GM23248 (cell line): ENCODE measurements at regions not wholly inside any gene's neighbourhood (a gene's known extent, or its start where the extent isn't known, plus 50 kb on each side); places are given as distances from the start of the nearest gene placed in this dataset.

Experiments used
- DNase-seq: peaks from one replicate; pipeline ENCODE4 v3.0.0-alpha.2; 2015
- H2AFZ ChIP-seq: fragments of 200-600 bp; sonication (generic); 2 replicates; pipeline ENCODE4 v1.6.1; 2016; ENCODE audit warnings: antibody characterized with exemption
- H3F3A ChIP-seq: fragments of 200-600 bp; sonication (generic); 2 replicates; pipeline ENCODE4 v1.6.1; 2016; ENCODE audit warnings: mild to moderate bottlenecking, antibody characterized with exemption, mixed run types; ENCODE audit not compliant: insufficient read depth
- H3K27ac ChIP-seq: fragments of 200-600 bp; sonication (generic); 2 replicates; pipeline ENCODE4 v1.5.1; 2016; ENCODE audit warnings: mild to moderate bottlenecking
- H3K27me3 ChIP-seq: fragments of 200-600 bp; sonication (generic); replicated peaks from 2 replicates; pipeline ENCODE4 v1.6.1; 2016; ENCODE audit warnings: mild to moderate bottlenecking; ENCODE audit not compliant: insufficient read depth
- H3K36me3 ChIP-seq: fragments of 200-600 bp; sonication (generic); 2 replicates; pipeline ENCODE4 v1.6.1; 2016; ENCODE audit warnings: low read depth, mild to moderate bottlenecking
- H3K4me1 ChIP-seq: fragments of 200-600 bp; sonication (generic); 2 replicates; pipeline ENCODE4 v1.6.1; 2016; ENCODE audit warnings: mild to moderate bottlenecking; ENCODE audit not compliant: insufficient read depth
- H3K4me2 ChIP-seq: fragments of 200-600 bp; sonication (generic); one replicate; pipeline ENCODE4 v1.6.1; 2016; ENCODE audit warnings: mild to moderate bottlenecking; ENCODE audit not compliant: unreplicated experiment
- H3K4me3 ChIP-seq: fragments of 200-600 bp; sonication (generic); 2 replicates; pipeline ENCODE4 v1.5.1; 2016; ENCODE audit warnings: mild to moderate bottlenecking
- H3K79me2 ChIP-seq: fragments of 200-600 bp; sonication (generic); 2 replicates; pipeline ENCODE4 v1.6.1; 2016; ENCODE audit warnings: mild to moderate bottlenecking; ENCODE audit not compliant: insufficient read depth
- H3K9ac ChIP-seq: fragments of 200-600 bp; sonication (generic); 2 replicates; pipeline ENCODE4 v1.6.1; 2016; ENCODE audit warnings: mild to moderate bottlenecking
- H3K9me2 ChIP-seq: fragments of 200-600 bp; sonication (generic); 2 replicates; pipeline ENCODE4 v1.6.1; 2016; ENCODE audit warnings: mixed run types, mild to moderate bottlenecking, moderate library complexity; ENCODE audit not compliant: insufficient read depth
- H3K9me3 ChIP-seq: fragments of 200-600 bp; sonication (generic); one replicate; pipeline ENCODE4 v1.6.1; 2017; ENCODE audit warnings: low read depth
- H4K20me1 ChIP-seq: fragments of 200-600 bp; sonication (generic); 2 replicates; pipeline ENCODE4 v1.6.0; 2016; ENCODE audit not compliant: insufficient read depth
- EZH2 ChIP-seq: fragments of 200-600 bp; sonication (generic); IDR thresholded peaks from 2 replicates; pipeline ENCODE4 v1.6.1; 2018; ENCODE audit warnings: antibody characterized with exemption, mild to moderate bottlenecking; ENCODE audit not compliant: insufficient read depth, poor library complexity, severe bottlenecking
- EZH2phosphoT487 ChIP-seq: fragments of 200-600 bp; sonication (generic); IDR thresholded peaks from 2 replicates; pipeline ENCODE4 v1.6.1; 2018; ENCODE audit warnings: antibody characterized with exemption, moderate library complexity, mild to moderate bottlenecking, low read depth; ENCODE audit not compliant: insufficient read depth
- WGBS, 2 experiments: methylation state at CpG; one replicate each; pipeline ENCODE4 v1.1.6; 2015 to 2017; ENCODE audit warnings: low lambda C conversion rate in 2 of 2, low coverage in 1 of 2; ENCODE audit errors: missing lambda C conversion rate in 2 of 2; 5-methylcytosine and 5-hydroxymethylcytosine counted together
- in situ Hi-C: fragments of 300-500 bp; cut with MboI; formaldehyde crosslinking; loops from 2 replicates; pipeline ENCODE4 v1.15.0; 2020

DNA sequence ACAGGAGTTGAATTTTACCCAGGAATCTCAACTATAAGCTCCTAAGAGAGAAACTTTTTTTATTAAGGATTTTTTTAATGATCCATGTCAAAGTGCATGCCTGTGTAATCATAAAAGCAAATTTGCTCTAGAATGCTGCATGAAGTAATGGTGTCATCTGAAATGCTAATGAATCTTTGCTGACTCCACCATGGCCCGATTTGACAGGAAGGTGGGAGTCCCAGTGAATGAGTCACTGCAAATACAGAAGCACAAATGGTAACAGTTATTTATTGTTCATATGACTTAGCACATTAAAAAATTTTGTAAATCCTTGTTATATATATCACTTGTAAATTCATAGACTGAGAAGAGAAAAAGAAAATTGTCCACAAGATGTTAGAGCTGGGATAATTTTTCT lies 341.3 kb downstream of the RASEF start:
- in situ Hi-C loops = no loop called here
- Histone ChIP-seq H3K27ac (no peak overlapping the region), H3K9ac (no peak overlapping the region), H3K27me3 (no peaks in the 10 kb centered on the region), H3K4me1 (no peaks in the 10 kb centered on the region), H3K4me2 (no peak overlapping the region), H3K9me2 (no peaks in the 10 kb centered on the region), H3F3A (no peaks in the 10 kb centered on the region), H2AFZ (no peak overlapping the region), H4K20me1 (no peaks in the 10 kb centered on the region), H3K4me3 (no peak overlapping the region), H3K9me3 (no peaks in the 10 kb centered on the region), H3K79me2 (no peaks in the 10 kb centered on the region), H3K36me3 (no peaks in the 10 kb centered on the region)
- DNase-seq = no peak
- WGBS, 2 experiments = 0% methylated on average over 1 of the region's 1 CpG
- TF ChIP-seq EZH2phosphoT487 = no peak
- TF ChIP-seq EZH2 = no peak

DNA sequence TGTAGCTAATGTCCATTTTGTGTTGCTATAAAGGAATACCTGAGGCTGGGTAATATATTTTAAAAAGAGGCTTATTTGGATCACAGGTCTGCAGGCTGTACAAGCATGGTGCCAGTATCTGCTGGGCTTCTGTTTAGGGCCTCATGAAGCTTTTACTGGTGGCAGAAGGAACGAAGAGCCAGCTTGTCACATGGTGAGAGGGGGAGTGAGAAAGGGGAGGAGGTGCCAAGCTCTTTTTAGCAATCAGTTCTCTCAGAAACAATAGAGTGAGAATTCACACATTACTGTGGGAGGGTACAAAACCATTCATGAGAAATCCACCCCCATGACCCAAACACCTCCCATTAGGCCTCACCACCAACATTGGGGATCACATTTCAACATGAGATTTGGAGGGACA lies 340.9 kb downstream of the RASEF start:
- Histone ChIP-seq H3K4me1 (no peaks in the 10 kb centered on the region), H4K20me1 (no peaks in the 10 kb centered on the region), H3F3A (no peaks in the 10 kb centered on the region), H3K4me2 (no peak overlapping the region), H3K36me3 (no peaks in the 10 kb centered on the region), H3K4me3 (no peak overlapping the region), H3K27ac (no peak overlapping the region), H3K9me3 (no peaks in the 10 kb centered on the region), H3K79me2 (no peaks in the 10 kb centered on the region), H3K9ac (no peak overlapping the region), H3K27me3 (no peaks in the 10 kb centered on the region), H3K9me2 (no peaks in the 10 kb centered on the region), H2AFZ (no peak overlapping the region)
- DNase-seq = no peak
- 7 to 13% methylated on average over 1 of the region's 1 CpG for WGBS, 2 experiments
- TF ChIP-seq EZH2phosphoT487 (no peak), EZH2 (no peak)
- in situ Hi-C loops = no loop called here

DNA sequence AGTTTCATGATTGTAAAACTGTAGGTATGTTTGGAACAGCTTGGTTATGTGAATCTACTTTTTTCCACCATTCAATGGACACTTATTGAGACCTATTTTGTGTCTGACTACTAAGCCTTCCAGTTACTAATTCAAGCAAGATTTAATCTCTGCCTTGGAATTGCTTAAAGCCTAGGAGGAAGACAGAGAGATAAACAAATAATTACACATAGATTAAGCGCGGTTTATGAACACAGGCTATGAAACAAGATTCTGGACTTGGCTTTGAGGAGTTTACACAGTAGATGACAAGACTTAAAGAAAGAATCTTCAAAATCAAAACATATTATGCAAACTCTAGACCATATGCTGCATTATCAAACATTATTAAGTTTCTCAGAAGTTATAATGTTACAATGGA lies 340.4 kb downstream of the RASEF start:
- Histone ChIP-seq H3K27me3 (no peaks in the 10 kb centered on the region), H3K4me2 (no peak overlapping the region), H3K9me2 (no peaks in the 10 kb centered on the region), H3K9me3 (no peaks in the 10 kb centered on the region), H4K20me1 (no peaks in the 10 kb centered on the region), H3K27ac (no peak overlapping the region), H2AFZ (no peak overlapping the region), H3K36me3 (no peaks in the 10 kb centered on the region), H3K79me2 (no peaks in the 10 kb centered on the region), H3K4me3 (no peak overlapping the region), H3F3A (no peaks in the 10 kb centered on the region), H3K9ac (no peak overlapping the region), H3K4me1 (no peaks in the 10 kb centered on the region)
- WGBS, 2 experiments = 47 to 53% methylated on average over 2 of the region's 2 CpGs
- in situ Hi-C loops = no loop called here
- TF ChIP-seq EZH2phosphoT487 (no peak), EZH2 (no peak)
- DNase-seq = no peak

GRCh38 chr9:82726424-82727276 lies 336.3 kb downstream of the RASEF start:
- H3K36me3 ChIP-seq = no peaks in the 10 kb centered on the region
- WGBS, 2 experiments = 15% methylated on average over 6 of the region's 6 CpGs
- H3K27me3 ChIP-seq = no peaks in the 10 kb centered on the region
- no peaks in the 10 kb centered on the region for H4K20me1 ChIP-seq
- DNase-seq = no peak
- in situ Hi-C loops = no loop called here
- H3K9me3 ChIP-seq = no peaks in the 10 kb centered on the region
- no peak overlapping the region for H3K27ac ChIP-seq
- no peak for TF ChIP-seq EZH2phosphoT487
- TF ChIP-seq EZH2 = no peak
- H2AFZ ChIP-seq = no peak overlapping the region
- no peaks in the 10 kb centered on the region for H3K9me2 ChIP-seq
- H3K79me2 ChIP-seq = no peaks in the 10 kb centered on the region
- H3K4me2 ChIP-seq = no peak overlapping the region
- H3K9ac ChIP-seq = no peak overlapping the region
- H3F3A ChIP-seq = no peaks in the 10 kb centered on the region
- H3K4me1 ChIP-seq = no peaks in the 10 kb centered on the region
- no peak overlapping the region for H3K4me3 ChIP-seq

DNA sequence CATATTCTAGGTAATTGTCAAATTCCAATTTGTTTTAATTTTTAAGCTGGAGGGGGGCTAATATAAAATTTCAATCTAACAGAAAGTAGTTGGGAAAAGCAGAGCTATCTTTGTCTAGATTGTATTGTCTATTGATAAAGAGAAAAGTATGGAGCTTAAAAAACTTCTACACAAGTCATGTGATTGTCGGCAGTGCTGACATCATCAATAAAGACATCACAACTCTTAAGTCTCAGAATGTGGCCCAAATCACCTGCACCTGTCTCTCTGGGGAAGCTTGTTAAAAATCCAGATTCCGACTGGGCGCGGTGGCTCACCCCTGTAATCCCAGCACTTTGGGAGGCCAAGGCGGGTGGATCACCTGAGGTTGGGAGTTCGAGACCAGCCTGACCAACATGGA lies 333.8 kb downstream of the RASEF start:
- no peaks in the 10 kb centered on the region for H3K4me1 ChIP-seq
- in situ Hi-C loops = no loop called here
- no peak overlapping the region for H2AFZ ChIP-seq
- 56 to 63% methylated on average over 6 of the region's 6 CpGs for WGBS, 2 experiments
- no peaks in the 10 kb centered on the region for H3K9me2 ChIP-seq
- no peaks in the 10 kb centered on the region for H3F3A ChIP-seq
- no peak overlapping the region for H3K9ac ChIP-seq
- no peak overlapping the region for H3K27ac ChIP-seq
- H4K20me1 ChIP-seq = no peaks in the 10 kb centered on the region
- no peaks in the 10 kb centered on the region for H3K9me3 ChIP-seq
- H3K27me3 ChIP-seq = no peaks in the 10 kb centered on the region
- no peak overlapping the region for H3K4me2 ChIP-seq
- TF ChIP-seq EZH2 (no peak), EZH2phosphoT487 (no peak)
- no peaks in the 10 kb centered on the region for H3K79me2 ChIP-seq
- H3K4me3 ChIP-seq = no peak overlapping the region
- no peak for DNase-seq
- H3K36me3 ChIP-seq = no peaks in the 10 kb centered on the region
